ENCODE measurements at regions not wholly inside any gene's neighbourhood (a gene's known extent, or its start where the extent isn't known, plus 50 kb on each side); places are given as distances from the start of the nearest gene placed in this dataset.

DNA sequence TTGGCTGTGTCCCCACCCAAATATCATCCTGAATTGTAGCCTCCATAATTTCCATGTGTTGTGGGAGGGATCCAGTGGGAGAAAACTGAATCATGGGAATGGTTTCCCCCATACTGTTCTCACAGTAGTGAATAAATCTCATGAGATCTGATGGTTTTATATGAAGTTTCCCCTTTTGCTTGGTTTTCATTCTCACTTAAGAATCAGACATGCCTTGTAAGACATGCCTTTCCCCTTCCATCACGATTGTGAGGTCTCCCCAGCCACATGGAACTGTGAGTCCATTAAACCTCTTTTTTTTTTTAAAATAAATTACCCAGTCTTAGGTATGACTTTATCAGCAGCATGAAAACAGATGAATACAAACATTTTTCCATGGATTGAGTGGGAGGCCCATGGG is 652.9 kb downstream of the ETNK1 start:
- TF ChIP-seq, protein P1, sequence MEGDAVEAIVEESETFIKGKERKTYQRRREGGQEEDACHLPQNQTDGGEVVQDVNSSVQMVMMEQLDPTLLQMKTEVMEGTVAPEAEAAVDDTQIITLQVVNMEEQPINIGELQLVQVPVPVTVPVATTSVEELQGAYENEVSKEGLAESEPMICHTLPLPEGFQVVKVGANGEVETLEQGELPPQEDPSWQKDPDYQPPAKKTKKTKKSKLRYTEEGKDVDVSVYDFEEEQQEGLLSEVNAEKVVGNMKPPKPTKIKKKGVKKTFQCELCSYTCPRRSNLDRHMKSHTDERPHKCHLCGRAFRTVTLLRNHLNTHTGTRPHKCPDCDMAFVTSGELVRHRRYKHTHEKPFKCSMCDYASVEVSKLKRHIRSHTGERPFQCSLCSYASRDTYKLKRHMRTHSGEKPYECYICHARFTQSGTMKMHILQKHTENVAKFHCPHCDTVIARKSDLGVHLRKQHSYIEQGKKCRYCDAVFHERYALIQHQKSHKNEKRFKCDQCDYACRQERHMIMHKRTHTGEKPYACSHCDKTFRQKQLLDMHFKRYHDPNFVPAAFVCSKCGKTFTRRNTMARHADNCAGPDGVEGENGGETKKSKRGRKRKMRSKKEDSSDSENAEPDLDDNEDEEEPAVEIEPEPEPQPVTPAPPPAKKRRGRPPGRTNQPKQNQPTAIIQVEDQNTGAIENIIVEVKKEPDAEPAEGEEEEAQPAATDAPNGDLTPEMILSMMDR (conservative IDR thresholded peaks at IDR 0.05): no peak
- TF ChIP-seq ZFX (IDR thresholded peaks at IDR 0.05): no peak

Measured in C4-2B (cell line).